Panc1 (cell line): ENCODE measurements at regions not wholly inside any gene's neighbourhood (a gene's known extent, or its start where the extent isn't known, plus 50 kb on each side); places are given as distances from the start of the nearest gene placed in this dataset.

Experiments
- POLR2AphosphoS5 ChIP-seq: IDR thresholded peaks from 2 replicates; pipeline ENCODE4 v1.6.1; 2012; ENCODE audit warnings: mild to moderate bottlenecking, low read depth, low read length, moderate library complexity
- SIN3A ChIP-seq: IDR thresholded peaks from 2 replicates; pipeline ENCODE4 v1.6.1; 2012; ENCODE audit warnings: low read depth, mild to moderate bottlenecking, low read length, moderate library complexity, borderline replicate concordance; ENCODE audit not compliant: insufficient read depth
- TF ChIP-seq, protein P1 (sequence below): fragments of 450-650 bp; IDR thresholded peaks from 2 replicates; pipeline ENCODE4 v1.5.1; 2017; ENCODE audit warnings: mild to moderate bottlenecking
- TF ChIP-seq, protein P2 (sequence below), 2 experiments: IDR thresholded peaks; 2 replicates each; pipeline ENCODE4 v1.6.1; 2011 to 2012; ENCODE audit warnings: low read depth in 2 of 2, control low read depth in 1 of 2, low read length in 1 of 2, mild to moderate bottlenecking in 1 of 2, moderate library complexity in 1 of 2; ENCODE audit not compliant: insufficient read depth in 1 of 2

DNA sequence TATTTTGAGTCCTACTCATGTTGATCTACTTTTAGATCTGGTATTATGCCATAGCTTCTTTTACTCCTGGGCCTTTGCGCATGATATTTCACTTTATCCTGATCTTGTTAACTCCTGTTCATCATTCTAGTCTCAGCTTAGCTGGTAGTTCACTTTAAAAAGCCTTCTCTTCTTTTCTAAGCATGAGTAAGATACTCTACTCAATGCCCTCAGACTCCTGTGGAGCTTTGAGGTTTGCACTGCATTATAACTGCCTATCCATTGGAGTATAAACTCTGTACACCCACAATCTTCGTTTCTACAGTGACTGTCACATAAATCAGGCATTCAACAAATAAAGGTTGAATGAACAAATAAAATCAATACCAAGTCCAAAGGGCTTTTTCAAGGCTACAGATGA lies 357.9 kb upstream of the KCNH8 start:
- TF ChIP-seq, protein P1, sequence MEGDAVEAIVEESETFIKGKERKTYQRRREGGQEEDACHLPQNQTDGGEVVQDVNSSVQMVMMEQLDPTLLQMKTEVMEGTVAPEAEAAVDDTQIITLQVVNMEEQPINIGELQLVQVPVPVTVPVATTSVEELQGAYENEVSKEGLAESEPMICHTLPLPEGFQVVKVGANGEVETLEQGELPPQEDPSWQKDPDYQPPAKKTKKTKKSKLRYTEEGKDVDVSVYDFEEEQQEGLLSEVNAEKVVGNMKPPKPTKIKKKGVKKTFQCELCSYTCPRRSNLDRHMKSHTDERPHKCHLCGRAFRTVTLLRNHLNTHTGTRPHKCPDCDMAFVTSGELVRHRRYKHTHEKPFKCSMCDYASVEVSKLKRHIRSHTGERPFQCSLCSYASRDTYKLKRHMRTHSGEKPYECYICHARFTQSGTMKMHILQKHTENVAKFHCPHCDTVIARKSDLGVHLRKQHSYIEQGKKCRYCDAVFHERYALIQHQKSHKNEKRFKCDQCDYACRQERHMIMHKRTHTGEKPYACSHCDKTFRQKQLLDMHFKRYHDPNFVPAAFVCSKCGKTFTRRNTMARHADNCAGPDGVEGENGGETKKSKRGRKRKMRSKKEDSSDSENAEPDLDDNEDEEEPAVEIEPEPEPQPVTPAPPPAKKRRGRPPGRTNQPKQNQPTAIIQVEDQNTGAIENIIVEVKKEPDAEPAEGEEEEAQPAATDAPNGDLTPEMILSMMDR, result no peak
- TF ChIP-seq POLR2AphosphoS5 (no peak), SIN3A (no peak)
- TF ChIP-seq, protein P2, sequence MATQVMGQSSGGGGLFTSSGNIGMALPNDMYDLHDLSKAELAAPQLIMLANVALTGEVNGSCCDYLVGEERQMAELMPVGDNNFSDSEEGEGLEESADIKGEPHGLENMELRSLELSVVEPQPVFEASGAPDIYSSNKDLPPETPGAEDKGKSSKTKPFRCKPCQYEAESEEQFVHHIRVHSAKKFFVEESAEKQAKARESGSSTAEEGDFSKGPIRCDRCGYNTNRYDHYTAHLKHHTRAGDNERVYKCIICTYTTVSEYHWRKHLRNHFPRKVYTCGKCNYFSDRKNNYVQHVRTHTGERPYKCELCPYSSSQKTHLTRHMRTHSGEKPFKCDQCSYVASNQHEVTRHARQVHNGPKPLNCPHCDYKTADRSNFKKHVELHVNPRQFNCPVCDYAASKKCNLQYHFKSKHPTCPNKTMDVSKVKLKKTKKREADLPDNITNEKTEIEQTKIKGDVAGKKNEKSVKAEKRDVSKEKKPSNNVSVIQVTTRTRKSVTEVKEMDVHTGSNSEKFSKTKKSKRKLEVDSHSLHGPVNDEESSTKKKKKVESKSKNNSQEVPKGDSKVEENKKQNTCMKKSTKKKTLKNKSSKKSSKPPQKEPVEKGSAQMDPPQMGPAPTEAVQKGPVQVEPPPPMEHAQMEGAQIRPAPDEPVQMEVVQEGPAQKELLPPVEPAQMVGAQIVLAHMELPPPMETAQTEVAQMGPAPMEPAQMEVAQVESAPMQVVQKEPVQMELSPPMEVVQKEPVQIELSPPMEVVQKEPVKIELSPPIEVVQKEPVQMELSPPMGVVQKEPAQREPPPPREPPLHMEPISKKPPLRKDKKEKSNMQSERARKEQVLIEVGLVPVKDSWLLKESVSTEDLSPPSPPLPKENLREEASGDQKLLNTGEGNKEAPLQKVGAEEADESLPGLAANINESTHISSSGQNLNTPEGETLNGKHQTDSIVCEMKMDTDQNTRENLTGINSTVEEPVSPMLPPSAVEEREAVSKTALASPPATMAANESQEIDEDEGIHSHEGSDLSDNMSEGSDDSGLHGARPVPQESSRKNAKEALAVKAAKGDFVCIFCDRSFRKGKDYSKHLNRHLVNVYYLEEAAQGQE (IDR thresholded peaks at IDR 0.05; ENCODE audit: insufficient read depth in 1 of 2, low read depth in 2 of 2, low read length in 1 of 2), result no peak
